GM12878 (cell line): ENCODE measurements at regions not wholly inside any gene's neighbourhood (a gene's known extent, or its start where the extent isn't known, plus 50 kb on each side); places are given as distances from the start of the nearest gene placed in this dataset.

Source experiments
- ATAC-seq: fragments of 200-7000 bp; cut with Tn5 transposase; 3 replicates; pipeline ENCODE4 v1.9.1; 2020; ENCODE audit warnings: mild to moderate bottlenecking, moderate library complexity
- BruUV-seq: library from RNA; stranded (reverse); fragments of 400-500 nt; replicated peaks from 2 replicates; lab custom pipeline; 2021; lab: Mats Ljungman, UMichigan
- CTCF ChIA-PET: fragments of 300-600 bp; sonication (Branson Sonifier 250); formaldehyde crosslinking; extraction: SDS; loops from one replicate; lab custom pipeline; 2021; ENCODE audit warnings: inconsistent platforms; lab: Yijun Ruan, JAX
- POLR2A ChIA-PET: fragments of 350-600 bp; formaldehyde crosslinking; extraction: SDS; loops from one replicate; lab custom pipeline; 2021; ENCODE audit warnings: inconsistent platforms; lab: Charles Lee
- RAD21 ChIA-PET: fragments of 300-600 bp; sonication (Branson Sonifier 250); formaldehyde crosslinking; loops from one replicate; lab custom pipeline; 2023; ENCODE audit warnings: antibody characterized with exemption; ENCODE audit not compliant: unreplicated experiment; lab: Charles Lee
- SMC1A ChIA-PET: fragments of 300-600 bp; sonication (Branson Sonifier 250); formaldehyde crosslinking; loops from one replicate; lab custom pipeline; 2023; ENCODE audit not compliant: unreplicated experiment, uncharacterized antibody; lab: Charles Lee
- DNase-seq: peaks from one replicate; pipeline ENCODE4 v3.0.0-alpha.2; 2011; ENCODE audit warnings: low read depth, low spot score
- FAIRE-seq: peaks from 3 replicates; lab custom pipeline; 2011; peaks lifted over from hg19 to GRCh38; lab: Jason Lieb, UNC
- H2AFZ ChIP-seq: 2 replicates; pipeline ENCODE4 v1.6.0; 2011; ENCODE audit warnings: low read depth, low read length, control low read depth; ENCODE audit not compliant: control insufficient read depth
- H3K27ac ChIP-seq: 2 replicates; pipeline ENCODE4 v1.5.1; 2011; ENCODE audit warnings: control low read depth; ENCODE audit not compliant: control insufficient read depth, insufficient read depth
- H3K27me3 ChIP-seq, 2 experiments: replicated peaks in 1 of 2; 2 replicates each; pipeline versions ENCODE4 v1.6.0 to v1.6.1; 2011; ENCODE audit warnings: low read length in 1 of 2; ENCODE audit not compliant: control insufficient read depth in 2 of 2, insufficient read depth in 2 of 2
- H3K36me3 ChIP-seq, 2 experiments: 2 replicates each; pipeline ENCODE4 v1.5.1; 2011; ENCODE audit warnings: low read length in 1 of 2; ENCODE audit not compliant: control insufficient read depth in 2 of 2, insufficient read depth in 2 of 2
- H3K4me1 ChIP-seq: 2 replicates; pipeline ENCODE4 v1.6.1; 2011; ENCODE audit warnings: mild to moderate bottlenecking, low read length, moderate library complexity, mixed read lengths; ENCODE audit not compliant: control insufficient read depth, insufficient read depth
- H3K4me2 ChIP-seq: 2 replicates; pipeline ENCODE4 v1.6.0; 2011; ENCODE audit warnings: control low read depth; ENCODE audit not compliant: control insufficient read depth, insufficient read depth
- H3K4me3 ChIP-seq: fragments of 200-600 bp; sonication (generic); 2 replicates; pipeline ENCODE4 v1.5.1; 2016
- H3K79me2 ChIP-seq: 2 replicates; pipeline ENCODE4 v1.6.0; 2011; ENCODE audit warnings: low read length; ENCODE audit not compliant: control insufficient read depth, insufficient read depth
- H3K9ac ChIP-seq: 2 replicates; pipeline ENCODE4 v1.8.0; 2011; ENCODE audit warnings: low read length, control low read depth, mixed read lengths; ENCODE audit not compliant: control insufficient read depth, insufficient read depth
- H3K9me3 ChIP-seq: replicated peaks from 3 replicates; pipeline ENCODE4 v1.5.1; 2011; ENCODE audit warnings: mild to moderate bottlenecking, low read length; ENCODE audit not compliant: control insufficient read depth, insufficient read depth
- H4K20me1 ChIP-seq: 2 replicates; pipeline ENCODE4 v1.6.0; 2011; ENCODE audit not compliant: control insufficient read depth, insufficient read depth
- CHD1 ChIP-seq: IDR thresholded peaks from 2 replicates; pipeline ENCODE4 v1.6.1; 2012; ENCODE audit warnings: low read depth, low read length, improper control_type of control experiment
- IKZF1 ChIP-seq: fragments of 450-650 bp; conservative IDR thresholded peaks from 2 replicates; pipeline ENCODE4 v1.6.1; 2017; ENCODE audit warnings: antibody characterized with exemption, mild to moderate bottlenecking
- SMAD5 ChIP-seq: IDR thresholded peaks from 2 replicates; pipeline ENCODE4 v1.6.1; 2016; ENCODE audit warnings: antibody characterized with exemption, low read depth
- ZBED1 ChIP-seq: IDR thresholded peaks from 2 replicates; pipeline ENCODE4 v1.6.1; 2016; ENCODE audit warnings: borderline replicate concordance
- in situ Hi-C: fragments of 300-500 bp; cut with MboI; formaldehyde crosslinking; loops from 9 replicates; pipeline ENCODE4 v1.14.3; 2018; ENCODE audit warnings: mixed read lengths
- intact Hi-C: fragments of 100-400 bp; cut with micrococcal nuclease; formaldehyde crosslinking; loops from one replicate; pipeline ENCODE4 v1.14.2; 2022; ENCODE audit not compliant: unreplicated experiment
- TF ChIP-seq, protein P1 (sequence below), 3 experiments: IDR thresholded peaks in 2 of 3; conservative IDR thresholded peaks in 1 of 3; 2 replicates each; pipeline ENCODE4 v1.5.1; 2011; ENCODE audit warnings: low read depth in 3 of 3, low read length in 3 of 3, mild to moderate bottlenecking in 3 of 3, control low read depth in 2 of 3, moderate library complexity in 2 of 3, inconsistent platforms in 1 of 3, mixed read lengths in 1 of 3; ENCODE audit not compliant: control insufficient read depth in 2 of 3, insufficient read depth in 1 of 3; ENCODE audit errors: extremely low read depth in 1 of 3

DNA sequence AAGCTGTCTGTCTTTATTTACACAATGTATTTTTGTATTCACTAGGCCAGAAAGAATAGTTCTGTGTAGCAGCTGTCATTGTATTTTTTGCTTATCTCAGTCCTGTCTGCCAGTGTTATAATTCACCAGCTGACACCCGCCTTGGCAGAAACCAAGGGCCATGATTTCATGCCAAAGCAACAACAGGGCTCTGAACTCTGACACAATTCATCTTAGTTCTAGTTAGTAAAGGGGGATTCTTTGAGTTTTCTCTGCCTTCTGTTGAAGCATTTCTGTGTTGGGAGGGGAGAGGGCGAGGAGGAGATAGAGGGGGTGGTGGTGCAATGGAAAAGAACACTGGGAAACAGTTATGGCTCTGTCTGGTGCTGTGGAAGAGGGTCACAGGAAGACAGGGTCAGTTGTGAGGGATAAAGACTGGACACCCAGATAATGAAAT, 684.6 kb upstream of the MARCKS start (continued):
- no peak for TF ChIP-seq SMAD5
- no peak for TF ChIP-seq IKZF1

DNA sequence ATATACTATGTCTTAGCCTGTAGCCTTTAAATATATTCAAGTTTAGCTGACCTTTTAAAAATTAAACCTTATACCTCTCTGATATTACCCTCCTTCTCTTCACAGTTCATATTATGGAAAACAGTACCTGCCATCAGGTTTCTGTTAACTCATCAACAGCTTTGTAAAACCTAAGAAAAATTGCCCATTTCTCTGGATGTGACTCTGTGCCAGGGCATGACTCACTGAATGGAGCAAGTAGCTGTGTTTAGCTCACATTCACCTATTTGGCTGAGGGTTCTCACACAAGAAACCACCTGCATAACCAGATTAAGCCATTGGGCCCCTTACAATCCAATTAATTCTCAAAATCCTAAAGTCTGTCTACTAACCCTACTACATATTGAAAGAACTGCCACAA, 678.8 kb upstream of the MARCKS start:
- no peak for TF ChIP-seq ZBED1
- TF ChIP-seq CHD1 = no peak
- TF ChIP-seq, protein P1, sequence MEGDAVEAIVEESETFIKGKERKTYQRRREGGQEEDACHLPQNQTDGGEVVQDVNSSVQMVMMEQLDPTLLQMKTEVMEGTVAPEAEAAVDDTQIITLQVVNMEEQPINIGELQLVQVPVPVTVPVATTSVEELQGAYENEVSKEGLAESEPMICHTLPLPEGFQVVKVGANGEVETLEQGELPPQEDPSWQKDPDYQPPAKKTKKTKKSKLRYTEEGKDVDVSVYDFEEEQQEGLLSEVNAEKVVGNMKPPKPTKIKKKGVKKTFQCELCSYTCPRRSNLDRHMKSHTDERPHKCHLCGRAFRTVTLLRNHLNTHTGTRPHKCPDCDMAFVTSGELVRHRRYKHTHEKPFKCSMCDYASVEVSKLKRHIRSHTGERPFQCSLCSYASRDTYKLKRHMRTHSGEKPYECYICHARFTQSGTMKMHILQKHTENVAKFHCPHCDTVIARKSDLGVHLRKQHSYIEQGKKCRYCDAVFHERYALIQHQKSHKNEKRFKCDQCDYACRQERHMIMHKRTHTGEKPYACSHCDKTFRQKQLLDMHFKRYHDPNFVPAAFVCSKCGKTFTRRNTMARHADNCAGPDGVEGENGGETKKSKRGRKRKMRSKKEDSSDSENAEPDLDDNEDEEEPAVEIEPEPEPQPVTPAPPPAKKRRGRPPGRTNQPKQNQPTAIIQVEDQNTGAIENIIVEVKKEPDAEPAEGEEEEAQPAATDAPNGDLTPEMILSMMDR (IDR thresholded peaks at IDR 0.05 in 2 of 3, conservative IDR thresholded peaks at IDR 0.05 in 1 of 3; ENCODE audit: control insufficient read depth in 2 of 3, extremely low read depth in 1 of 3, insufficient read depth in 1 of 3, low read depth in 3 of 3, low read length in 3 of 3) = no peak
- H3K9ac ChIP-seq = no peak overlapping the region
- intact Hi-C loops (no loop called here), in situ Hi-C loops (no loop called here)
- POLR2A ChIA-PET = no interaction called here
- no peaks in the 10 kb centered on the region for H3K9me3 ChIP-seq
- no peaks in the 10 kb centered on the region for H3K27me3 ChIP-seq
- no peaks in the 10 kb centered on the region for H3K79me2 ChIP-seq
- RAD21 ChIA-PET = no interaction called here
- BruUV-seq = no TSS peak
- H2AFZ ChIP-seq = no peak overlapping the region
- CTCF ChIA-PET = interaction anchor here (0.8 kb wide), 1 partner anchor 22 kb away, joined by 4 read pairs; no protein-coding TSS in a partner anchor
- no peak for ATAC-seq
- no peak overlapping the region for H3K4me3 ChIP-seq
- H3K4me2 ChIP-seq = no peak overlapping the region
- SMC1A ChIA-PET = no interaction called here
- no peak overlapping the region for H3K27ac ChIP-seq
- H3K4me1 ChIP-seq = no peaks in the 10 kb centered on the region
- no peaks in the 10 kb centered on the region for H3K36me3 ChIP-seq
- DNase-seq = no peak
- no peaks in the 10 kb centered on the region for H4K20me1 ChIP-seq
- FAIRE-seq = no peak
